ENCODE measurements at regions not wholly inside any gene's neighbourhood (a gene's known extent, or its start where the extent isn't known, plus 50 kb on each side); places are given as distances from the start of the nearest gene placed in this dataset.

DNA sequence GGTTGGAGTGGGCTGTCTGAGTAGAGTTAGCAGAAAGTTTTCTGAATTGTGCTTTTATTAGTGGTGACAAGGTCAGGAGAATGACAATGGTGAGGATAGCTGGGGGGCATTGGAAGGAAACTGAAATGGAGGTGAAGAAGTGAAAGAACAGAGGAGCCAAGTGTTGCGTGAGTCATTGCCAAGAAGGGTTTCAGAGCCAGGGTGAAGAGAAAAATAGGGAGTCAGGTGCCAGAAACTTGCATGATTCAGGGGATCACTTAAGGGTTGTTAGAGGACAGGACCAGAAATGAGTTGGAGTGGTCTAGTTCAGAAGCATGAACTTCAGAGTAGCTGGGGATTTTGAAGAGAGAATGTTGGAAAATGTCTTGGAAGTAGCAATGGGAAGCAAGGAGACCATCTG is 86.0 kb upstream of the GALNT15 start:
- H3K9me3 ChIP-seq: no peaks in the 10 kb centered on the region
- peaks cover 12% of the 10 kb centered on the region for H3K27me3 ChIP-seq
- TF ChIP-seq, protein P1, sequence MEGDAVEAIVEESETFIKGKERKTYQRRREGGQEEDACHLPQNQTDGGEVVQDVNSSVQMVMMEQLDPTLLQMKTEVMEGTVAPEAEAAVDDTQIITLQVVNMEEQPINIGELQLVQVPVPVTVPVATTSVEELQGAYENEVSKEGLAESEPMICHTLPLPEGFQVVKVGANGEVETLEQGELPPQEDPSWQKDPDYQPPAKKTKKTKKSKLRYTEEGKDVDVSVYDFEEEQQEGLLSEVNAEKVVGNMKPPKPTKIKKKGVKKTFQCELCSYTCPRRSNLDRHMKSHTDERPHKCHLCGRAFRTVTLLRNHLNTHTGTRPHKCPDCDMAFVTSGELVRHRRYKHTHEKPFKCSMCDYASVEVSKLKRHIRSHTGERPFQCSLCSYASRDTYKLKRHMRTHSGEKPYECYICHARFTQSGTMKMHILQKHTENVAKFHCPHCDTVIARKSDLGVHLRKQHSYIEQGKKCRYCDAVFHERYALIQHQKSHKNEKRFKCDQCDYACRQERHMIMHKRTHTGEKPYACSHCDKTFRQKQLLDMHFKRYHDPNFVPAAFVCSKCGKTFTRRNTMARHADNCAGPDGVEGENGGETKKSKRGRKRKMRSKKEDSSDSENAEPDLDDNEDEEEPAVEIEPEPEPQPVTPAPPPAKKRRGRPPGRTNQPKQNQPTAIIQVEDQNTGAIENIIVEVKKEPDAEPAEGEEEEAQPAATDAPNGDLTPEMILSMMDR (IDR thresholded peaks at IDR 0.05): no peak
- H3K27ac ChIP-seq: no peak overlapping the region
- H3K4me3 ChIP-seq (ENCODE audit: low read depth in 1 of 2, low read length in 1 of 2): no peak overlapping the region
- no peaks in the 10 kb centered on the region for H3K4me1 ChIP-seq (ENCODE audit: control insufficient read depth in 1 of 2, insufficient read depth in 1 of 2, low read depth in 1 of 2, low read length in 1 of 2)
- no peaks in the 10 kb centered on the region for H3K36me3 ChIP-seq

DNA sequence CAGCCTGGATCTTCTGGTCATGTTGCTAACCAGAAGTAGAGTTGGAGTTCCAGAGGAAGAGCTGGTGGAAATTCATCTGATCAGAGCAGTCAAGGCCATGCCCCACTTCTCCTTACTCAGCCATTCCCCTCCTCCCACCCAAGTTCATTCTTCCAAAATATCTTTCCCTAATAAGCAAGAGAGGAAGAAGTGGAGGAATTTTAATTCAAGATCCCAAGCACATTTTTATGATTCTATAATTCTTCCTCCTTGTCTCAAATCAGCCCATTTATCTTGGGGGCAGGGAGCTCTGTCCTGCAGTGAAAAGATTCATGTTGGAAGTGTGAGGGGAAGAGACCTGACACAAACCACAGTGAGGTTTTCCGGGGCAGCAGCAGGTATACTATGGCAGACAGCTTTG is 85.0 kb upstream of the GALNT15 start:
- no peak overlapping the region for H3K27ac ChIP-seq
- TF ChIP-seq, protein P1 (IDR thresholded peaks at IDR 0.05): no peak
- H3K4me3 ChIP-seq (ENCODE audit: low read depth in 1 of 2, low read length in 1 of 2): no peak overlapping the region
- H3K9me3 ChIP-seq: no peaks in the 10 kb centered on the region
- peaks cover 12% of the 10 kb centered on the region for H3K27me3 ChIP-seq
- no peaks in the 10 kb centered on the region for H3K36me3 ChIP-seq
- no peaks in the 10 kb centered on the region for H3K4me1 ChIP-seq (ENCODE audit: control insufficient read depth in 1 of 2, insufficient read depth in 1 of 2, low read depth in 1 of 2, low read length in 1 of 2)

DNA sequence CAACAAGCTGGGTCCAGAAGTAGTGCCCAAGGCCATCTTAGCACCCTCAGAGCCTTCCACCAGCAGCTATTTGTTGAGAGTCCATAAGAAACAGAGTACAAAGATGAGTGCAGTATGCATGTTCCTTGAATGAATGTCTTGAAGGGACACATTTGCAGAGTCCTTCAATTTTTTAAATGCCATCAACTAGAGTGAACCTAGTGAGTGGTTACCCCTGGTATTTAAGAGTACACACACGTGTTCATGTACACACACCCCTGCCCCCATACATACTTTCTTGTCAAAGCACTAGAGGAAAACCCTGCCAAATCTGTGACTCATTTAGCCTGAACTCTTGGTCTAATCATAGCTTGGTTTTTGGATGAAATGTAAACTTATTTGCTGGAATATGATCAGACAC is 84.5 kb upstream of the GALNT15 start:
- no peaks in the 10 kb centered on the region for H3K9me3 ChIP-seq
- TF ChIP-seq, protein P1 (IDR thresholded peaks at IDR 0.05): no peak
- H3K27me3 ChIP-seq: peaks cover 12% of the 10 kb centered on the region

DNA sequence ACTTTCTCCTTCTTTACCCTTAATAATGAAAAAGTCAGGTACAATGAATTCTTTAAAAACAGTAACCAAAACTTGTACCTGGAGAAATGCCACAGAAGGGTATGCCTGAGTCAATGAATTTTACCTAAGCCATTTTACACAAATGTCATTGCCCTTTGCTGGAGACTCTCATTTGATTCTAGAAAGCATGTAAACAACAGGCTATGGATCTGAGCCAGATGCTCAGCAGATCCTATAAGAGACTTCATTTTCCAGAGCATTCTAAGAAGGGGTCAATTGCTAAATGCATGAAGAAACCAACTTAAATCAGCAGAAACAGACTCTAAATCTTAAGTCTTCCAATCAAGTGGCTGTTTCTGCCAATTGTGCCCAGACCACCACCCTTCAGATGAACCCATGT is 83.8 kb upstream of the GALNT15 start:
- TF ChIP-seq, protein P1 (IDR thresholded peaks at IDR 0.05): no peak
- Histone ChIP-seq H3K4me3 (ENCODE audit: low read depth in 1 of 2, low read length in 1 of 2) (no peak overlapping the region), H3K9me3 (no peaks in the 10 kb centered on the region), H3K27ac (no peak overlapping the region), H3K27me3 (peaks cover 12% of the 10 kb centered on the region), H3K36me3 (no peaks in the 10 kb centered on the region), H3K4me1 (ENCODE audit: control insufficient read depth in 1 of 2, insufficient read depth in 1 of 2, low read depth in 1 of 2, low read length in 1 of 2) (no peaks in the 10 kb centered on the region)

More for the DNA sequence above, 84.5 kb upstream of the GALNT15 start:
- no peak overlapping the region for H3K27ac ChIP-seq
- no peaks in the 10 kb centered on the region for H3K36me3 ChIP-seq
- no peak overlapping the region for H3K4me3 ChIP-seq (ENCODE audit: low read depth in 1 of 2, low read length in 1 of 2)
- H3K4me1 ChIP-seq (ENCODE audit: control insufficient read depth in 1 of 2, insufficient read depth in 1 of 2, low read depth in 1 of 2, low read length in 1 of 2): no peaks in the 10 kb centered on the region

DNA sequence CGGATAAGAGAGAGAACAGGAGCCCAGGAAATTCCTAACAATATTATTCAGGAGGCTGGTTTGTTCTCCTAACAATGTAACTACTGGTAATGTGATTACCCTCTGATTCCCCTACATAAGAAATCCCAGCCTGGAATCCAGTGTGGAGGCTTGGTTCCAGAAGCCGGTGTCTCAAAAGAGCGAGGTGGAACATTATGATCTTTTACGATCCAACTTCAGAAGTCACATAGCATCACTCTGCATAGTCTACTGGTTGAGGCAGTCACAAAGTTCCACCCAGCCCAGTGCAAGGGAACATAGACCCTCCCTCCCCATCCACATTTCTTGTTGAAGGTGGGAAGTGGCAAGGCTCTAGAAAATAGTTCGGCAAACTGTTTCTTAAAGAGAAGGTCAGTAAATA is 81.6 kb upstream of the GALNT15 start:
- Histone ChIP-seq H3K27ac (no peak overlapping the region), H3K36me3 (no peaks in the 10 kb centered on the region), H3K9me3 (no peaks in the 10 kb centered on the region), H3K27me3 (peaks cover 12% of the 10 kb centered on the region), H3K4me3 (ENCODE audit: low read depth in 1 of 2, low read length in 1 of 2) (no peak overlapping the region), H3K4me1 (ENCODE audit: control insufficient read depth in 1 of 2, insufficient read depth in 1 of 2, low read depth in 1 of 2, low read length in 1 of 2) (no peaks in the 10 kb centered on the region)
- TF ChIP-seq, protein P1 (IDR thresholded peaks at IDR 0.05): no peak

Data from neutrophil (primary cell).